ENCODE measurements at regions not wholly inside any gene's neighbourhood (a gene's known extent, or its start where the extent isn't known, plus 50 kb on each side); places are given as distances from the start of the nearest gene placed in this dataset.

DNA sequence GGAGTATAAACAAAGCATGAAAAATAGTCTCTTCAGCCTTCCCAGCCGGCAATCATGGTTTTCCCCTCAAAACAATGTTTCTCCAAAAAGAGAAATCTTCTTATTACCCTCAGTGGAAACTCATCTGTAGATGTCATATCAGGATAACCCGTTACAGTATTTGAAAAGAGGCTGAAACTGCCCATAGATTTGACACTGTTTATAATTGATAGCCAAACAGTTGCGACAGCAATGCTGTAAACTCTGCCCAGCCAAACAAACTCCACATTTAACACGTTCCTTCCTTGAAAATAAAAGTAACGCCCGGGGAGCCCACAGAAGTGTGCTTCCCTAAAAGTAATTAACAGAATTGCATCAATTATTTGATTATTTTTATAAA lies 201.3 kb upstream of the FOXN3 start:
- TF ChIP-seq SP1 (CRISPR knock-in tag; IDR thresholded peaks at IDR 0.05) = no peak
- TF ChIP-seq HNRNPK (IDR thresholded peaks at IDR 0.05; ENCODE audit: low read depth, low read length, poor library complexity, severe bottlenecking) = no peak
- TF ChIP-seq, protein P1, sequence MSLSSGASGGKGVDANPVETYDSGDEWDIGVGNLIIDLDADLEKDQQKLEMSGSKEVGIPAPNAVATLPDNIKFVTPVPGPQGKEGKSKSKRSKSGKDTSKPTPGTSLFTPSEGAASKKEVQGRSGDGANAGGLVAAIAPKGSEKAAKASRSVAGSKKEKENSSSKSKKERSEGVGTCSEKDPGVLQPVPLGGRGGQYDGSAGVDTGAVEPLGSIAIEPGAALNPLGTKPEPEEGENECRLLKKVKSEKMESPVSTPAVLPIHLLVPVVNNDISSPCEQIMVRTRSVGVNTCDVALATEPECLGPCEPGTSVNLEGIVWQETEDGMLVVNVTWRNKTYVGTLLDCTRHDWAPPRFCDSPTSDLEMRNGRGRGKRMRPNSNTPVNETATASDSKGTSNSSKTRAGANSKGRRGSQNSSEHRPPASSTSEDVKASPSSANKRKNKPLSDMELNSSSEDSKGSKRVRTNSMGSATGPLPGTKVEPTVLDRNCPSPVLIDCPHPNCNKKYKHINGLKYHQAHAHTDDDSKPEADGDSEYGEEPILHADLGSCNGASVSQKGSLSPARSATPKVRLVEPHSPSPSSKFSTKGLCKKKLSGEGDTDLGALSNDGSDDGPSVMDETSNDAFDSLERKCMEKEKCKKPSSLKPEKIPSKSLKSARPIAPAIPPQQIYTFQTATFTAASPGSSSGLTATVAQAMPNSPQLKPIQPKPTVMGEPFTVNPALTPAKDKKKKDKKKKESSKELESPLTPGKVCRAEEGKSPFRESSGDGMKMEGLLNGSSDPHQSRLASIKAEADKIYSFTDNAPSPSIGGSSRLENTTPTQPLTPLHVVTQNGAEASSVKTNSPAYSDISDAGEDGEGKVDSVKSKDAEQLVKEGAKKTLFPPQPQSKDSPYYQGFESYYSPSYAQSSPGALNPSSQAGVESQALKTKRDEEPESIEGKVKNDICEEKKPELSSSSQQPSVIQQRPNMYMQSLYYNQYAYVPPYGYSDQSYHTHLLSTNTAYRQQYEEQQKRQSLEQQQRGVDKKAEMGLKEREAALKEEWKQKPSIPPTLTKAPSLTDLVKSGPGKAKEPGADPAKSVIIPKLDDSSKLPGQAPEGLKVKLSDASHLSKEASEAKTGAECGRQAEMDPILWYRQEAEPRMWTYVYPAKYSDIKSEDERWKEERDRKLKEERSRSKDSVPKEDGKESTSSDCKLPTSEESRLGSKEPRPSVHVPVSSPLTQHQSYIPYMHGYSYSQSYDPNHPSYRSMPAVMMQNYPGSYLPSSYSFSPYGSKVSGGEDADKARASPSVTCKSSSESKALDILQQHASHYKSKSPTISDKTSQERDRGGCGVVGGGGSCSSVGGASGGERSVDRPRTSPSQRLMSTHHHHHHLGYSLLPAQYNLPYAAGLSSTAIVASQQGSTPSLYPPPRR (CRISPR knock-in tag; IDR thresholded peaks at IDR 0.05; ENCODE audit: borderline replicate concordance) = no peak
- TF ChIP-seq FOXK2 (conservative IDR thresholded peaks at IDR 0.05 in 1 of 2, IDR thresholded peaks at IDR 0.05 in 1 of 2; ENCODE audit: low read depth in 2 of 2) = no peak
- TF ChIP-seq ZNF146 (CRISPR knock-in tag; IDR thresholded peaks at IDR 0.05; ENCODE audit: unreplicated experiment) = no peak
- TF ChIP-seq XRCC5 (IDR thresholded peaks at IDR 0.05; ENCODE audit: low read depth, low read length) = no peak
- TF ChIP-seq POLR2A (conservative IDR thresholded peaks at IDR 0.05) = no peak
- no peak for TF ChIP-seq NFE2 (IDR thresholded peaks at IDR 0.05; ENCODE audit: low read depth)
- TF ChIP-seq ZNF445 (CRISPR knock-in tag; IDR thresholded peaks at IDR 0.05; ENCODE audit: low read depth) = no peak
- TF ChIP-seq, protein P2, sequence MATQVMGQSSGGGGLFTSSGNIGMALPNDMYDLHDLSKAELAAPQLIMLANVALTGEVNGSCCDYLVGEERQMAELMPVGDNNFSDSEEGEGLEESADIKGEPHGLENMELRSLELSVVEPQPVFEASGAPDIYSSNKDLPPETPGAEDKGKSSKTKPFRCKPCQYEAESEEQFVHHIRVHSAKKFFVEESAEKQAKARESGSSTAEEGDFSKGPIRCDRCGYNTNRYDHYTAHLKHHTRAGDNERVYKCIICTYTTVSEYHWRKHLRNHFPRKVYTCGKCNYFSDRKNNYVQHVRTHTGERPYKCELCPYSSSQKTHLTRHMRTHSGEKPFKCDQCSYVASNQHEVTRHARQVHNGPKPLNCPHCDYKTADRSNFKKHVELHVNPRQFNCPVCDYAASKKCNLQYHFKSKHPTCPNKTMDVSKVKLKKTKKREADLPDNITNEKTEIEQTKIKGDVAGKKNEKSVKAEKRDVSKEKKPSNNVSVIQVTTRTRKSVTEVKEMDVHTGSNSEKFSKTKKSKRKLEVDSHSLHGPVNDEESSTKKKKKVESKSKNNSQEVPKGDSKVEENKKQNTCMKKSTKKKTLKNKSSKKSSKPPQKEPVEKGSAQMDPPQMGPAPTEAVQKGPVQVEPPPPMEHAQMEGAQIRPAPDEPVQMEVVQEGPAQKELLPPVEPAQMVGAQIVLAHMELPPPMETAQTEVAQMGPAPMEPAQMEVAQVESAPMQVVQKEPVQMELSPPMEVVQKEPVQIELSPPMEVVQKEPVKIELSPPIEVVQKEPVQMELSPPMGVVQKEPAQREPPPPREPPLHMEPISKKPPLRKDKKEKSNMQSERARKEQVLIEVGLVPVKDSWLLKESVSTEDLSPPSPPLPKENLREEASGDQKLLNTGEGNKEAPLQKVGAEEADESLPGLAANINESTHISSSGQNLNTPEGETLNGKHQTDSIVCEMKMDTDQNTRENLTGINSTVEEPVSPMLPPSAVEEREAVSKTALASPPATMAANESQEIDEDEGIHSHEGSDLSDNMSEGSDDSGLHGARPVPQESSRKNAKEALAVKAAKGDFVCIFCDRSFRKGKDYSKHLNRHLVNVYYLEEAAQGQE (IDR thresholded peaks at IDR 0.05; ENCODE audit: borderline replicate concordance) = no peak
- TF ChIP-seq, protein P2 (CRISPR knock-in tag; IDR thresholded peaks at IDR 0.05; ENCODE audit: low read depth) = no peak
- TF ChIP-seq EP300 (IDR thresholded peaks at IDR 0.05; ENCODE audit: low read length) = no peak
